ENCODE measurements at regions not wholly inside any gene's neighbourhood (a gene's known extent, or its start where the extent isn't known, plus 50 kb on each side); places are given as distances from the start of the nearest gene placed in this dataset.

GRCh38 chr2:41904459-41904858 is 143.4 kb upstream of the PKDCC start:
- H3K4me3 ChIP-seq (ENCODE audit: control insufficient read depth, low read depth, low read length) = no peak overlapping the region
- DNase-seq (ENCODE audit: low read depth) = no peak
- TF ChIP-seq, protein P1, sequence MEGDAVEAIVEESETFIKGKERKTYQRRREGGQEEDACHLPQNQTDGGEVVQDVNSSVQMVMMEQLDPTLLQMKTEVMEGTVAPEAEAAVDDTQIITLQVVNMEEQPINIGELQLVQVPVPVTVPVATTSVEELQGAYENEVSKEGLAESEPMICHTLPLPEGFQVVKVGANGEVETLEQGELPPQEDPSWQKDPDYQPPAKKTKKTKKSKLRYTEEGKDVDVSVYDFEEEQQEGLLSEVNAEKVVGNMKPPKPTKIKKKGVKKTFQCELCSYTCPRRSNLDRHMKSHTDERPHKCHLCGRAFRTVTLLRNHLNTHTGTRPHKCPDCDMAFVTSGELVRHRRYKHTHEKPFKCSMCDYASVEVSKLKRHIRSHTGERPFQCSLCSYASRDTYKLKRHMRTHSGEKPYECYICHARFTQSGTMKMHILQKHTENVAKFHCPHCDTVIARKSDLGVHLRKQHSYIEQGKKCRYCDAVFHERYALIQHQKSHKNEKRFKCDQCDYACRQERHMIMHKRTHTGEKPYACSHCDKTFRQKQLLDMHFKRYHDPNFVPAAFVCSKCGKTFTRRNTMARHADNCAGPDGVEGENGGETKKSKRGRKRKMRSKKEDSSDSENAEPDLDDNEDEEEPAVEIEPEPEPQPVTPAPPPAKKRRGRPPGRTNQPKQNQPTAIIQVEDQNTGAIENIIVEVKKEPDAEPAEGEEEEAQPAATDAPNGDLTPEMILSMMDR (IDR thresholded peaks at IDR 0.05; ENCODE audit: control insufficient read depth, insufficient read depth, low read depth, low read length, missing control alignments) = no peak

- TF ChIP-seq, protein P1 (IDR thresholded peaks at IDR 0.05; ENCODE audit: control insufficient read depth, insufficient read depth, low read depth, low read length, missing control alignments) = no peak
- DNase-seq (ENCODE audit: low read depth) = no peak
- H3K4me3 ChIP-seq (ENCODE audit: control insufficient read depth, low read depth, low read length) = no peak overlapping the region
Observed at GRCh38 chr2:41905597-41906337, 142.1 kb upstream of the PKDCC start.

DNA sequence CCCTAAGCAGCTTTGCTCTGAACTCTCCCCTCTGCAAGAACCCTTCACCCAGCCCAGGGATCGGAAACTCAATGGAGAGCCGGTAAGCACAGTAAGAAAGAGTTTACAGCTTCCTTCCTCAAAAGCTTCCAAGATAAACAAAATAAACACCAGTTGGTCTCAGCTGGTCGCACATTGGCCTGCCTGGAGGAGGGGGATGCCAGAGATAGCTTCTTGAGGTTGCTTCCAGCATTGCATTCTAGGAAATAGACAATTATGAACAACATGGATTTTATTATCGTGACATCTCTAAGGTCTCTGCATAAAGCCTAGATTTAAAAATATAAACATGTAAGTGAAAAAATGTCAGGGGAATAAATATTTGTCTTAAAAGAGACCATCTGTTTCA is 141.5 kb upstream of the PKDCC start:
- TF ChIP-seq, protein P1 (IDR thresholded peaks at IDR 0.05; ENCODE audit: control insufficient read depth, insufficient read depth, low read depth, low read length, missing control alignments) = no peak
- no peak overlapping the region for H3K4me3 ChIP-seq (ENCODE audit: control insufficient read depth, low read depth, low read length)
- DNase-seq (ENCODE audit: low read depth) = no peak

GRCh38 chr2:41907141-41907540 is 140.7 kb upstream of the PKDCC start:
- no peak overlapping the region for H3K4me3 ChIP-seq (ENCODE audit: control insufficient read depth, low read depth, low read length)
- no peak for DNase-seq (ENCODE audit: low read depth)
- TF ChIP-seq, protein P1 (IDR thresholded peaks at IDR 0.05; ENCODE audit: control insufficient read depth, insufficient read depth, low read depth, low read length, missing control alignments) = no peak

DNA sequence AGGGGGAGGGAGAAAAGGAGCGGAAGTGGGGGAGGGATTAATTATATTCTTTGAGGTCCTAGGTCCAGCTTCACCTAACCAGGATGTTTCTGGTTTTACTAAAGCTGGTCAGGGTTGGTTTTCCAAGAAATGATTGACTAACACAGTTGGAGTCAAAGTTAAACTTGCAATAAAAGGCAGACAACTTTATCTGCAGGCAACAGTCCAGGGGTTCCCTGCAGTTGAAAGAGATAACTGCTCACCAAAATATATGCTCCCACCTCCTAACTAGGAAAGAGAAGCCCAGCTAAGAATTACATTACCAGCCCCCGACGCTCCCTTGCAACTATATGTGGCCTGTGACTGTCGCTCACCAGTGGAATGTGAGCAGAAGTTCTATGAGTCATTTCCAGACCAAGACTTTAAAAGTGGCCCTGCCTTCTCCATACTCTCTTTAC is 140.0 kb upstream of the PKDCC start:
- no peak for DNase-seq (ENCODE audit: low read depth)
- H3K4me3 ChIP-seq (ENCODE audit: control insufficient read depth, low read depth, low read length) = no peak overlapping the region
- TF ChIP-seq, protein P1 (IDR thresholded peaks at IDR 0.05; ENCODE audit: control insufficient read depth, insufficient read depth, low read depth, low read length, missing control alignments) = no peak

DNA sequence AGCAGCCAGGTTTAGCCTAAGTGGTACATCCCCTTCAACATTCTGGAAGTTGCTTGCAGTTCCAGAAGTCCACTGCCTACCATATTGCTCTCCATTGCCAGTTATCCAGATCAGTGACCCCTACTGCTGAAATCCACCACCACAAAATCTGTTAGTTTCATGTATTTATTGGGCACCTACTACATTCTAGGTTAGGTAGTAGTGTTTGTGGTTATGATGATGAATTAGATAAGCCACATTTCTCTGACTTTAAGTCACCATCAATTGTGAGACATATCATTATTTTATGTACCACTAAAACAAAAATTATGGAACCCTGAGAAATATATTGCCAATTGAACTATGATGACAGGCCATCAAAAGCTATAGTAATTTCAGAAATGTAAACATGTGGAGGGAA is 139.5 kb upstream of the PKDCC start:
- DNase-seq (ENCODE audit: low read depth) = no peak
- no peak overlapping the region for H3K4me3 ChIP-seq (ENCODE audit: control insufficient read depth, low read depth, low read length)
- TF ChIP-seq, protein P1 (IDR thresholded peaks at IDR 0.05; ENCODE audit: control insufficient read depth, insufficient read depth, low read depth, low read length, missing control alignments) = no peak
